ENCODE measurements at regions not wholly inside any gene's neighbourhood (a gene's known extent, or its start where the extent isn't known, plus 50 kb on each side); places are given as distances from the start of the nearest gene placed in this dataset.
"Not testable (repeated sequence)": the region's sequence is repeated elsewhere in the genome, so short reads cannot be mapped to it uniquely, and the experiment has no call there.

DNA sequence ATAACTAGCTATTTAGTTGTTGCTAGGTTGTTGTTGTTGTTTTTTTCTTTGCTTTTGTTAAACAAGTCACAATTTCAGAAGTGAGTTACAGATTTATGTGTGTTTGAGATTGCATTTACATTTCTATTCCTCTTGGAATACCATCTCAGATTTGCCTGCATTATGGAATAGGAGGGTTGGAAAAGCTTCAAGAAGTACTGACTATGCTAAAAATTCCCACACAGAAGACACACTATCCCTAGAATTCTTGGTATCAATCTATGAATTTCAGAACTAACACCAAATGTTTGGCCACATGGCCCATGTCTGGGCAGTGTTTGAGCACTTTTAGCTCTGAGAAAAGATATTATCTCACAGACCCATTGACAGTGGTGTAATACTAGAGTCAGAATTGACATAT, 249.9 kb upstream of the NPVF start:
- TF ChIP-seq, protein P1, sequence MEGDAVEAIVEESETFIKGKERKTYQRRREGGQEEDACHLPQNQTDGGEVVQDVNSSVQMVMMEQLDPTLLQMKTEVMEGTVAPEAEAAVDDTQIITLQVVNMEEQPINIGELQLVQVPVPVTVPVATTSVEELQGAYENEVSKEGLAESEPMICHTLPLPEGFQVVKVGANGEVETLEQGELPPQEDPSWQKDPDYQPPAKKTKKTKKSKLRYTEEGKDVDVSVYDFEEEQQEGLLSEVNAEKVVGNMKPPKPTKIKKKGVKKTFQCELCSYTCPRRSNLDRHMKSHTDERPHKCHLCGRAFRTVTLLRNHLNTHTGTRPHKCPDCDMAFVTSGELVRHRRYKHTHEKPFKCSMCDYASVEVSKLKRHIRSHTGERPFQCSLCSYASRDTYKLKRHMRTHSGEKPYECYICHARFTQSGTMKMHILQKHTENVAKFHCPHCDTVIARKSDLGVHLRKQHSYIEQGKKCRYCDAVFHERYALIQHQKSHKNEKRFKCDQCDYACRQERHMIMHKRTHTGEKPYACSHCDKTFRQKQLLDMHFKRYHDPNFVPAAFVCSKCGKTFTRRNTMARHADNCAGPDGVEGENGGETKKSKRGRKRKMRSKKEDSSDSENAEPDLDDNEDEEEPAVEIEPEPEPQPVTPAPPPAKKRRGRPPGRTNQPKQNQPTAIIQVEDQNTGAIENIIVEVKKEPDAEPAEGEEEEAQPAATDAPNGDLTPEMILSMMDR (IDR thresholded peaks at IDR 0.05) = not testable (repeated sequence)
- not testable (repeated sequence) for TF ChIP-seq POLR2A (IDR thresholded peaks at IDR 0.05)
